ENCODE measurements at regions not wholly inside any gene's neighbourhood (a gene's known extent, or its start where the extent isn't known, plus 50 kb on each side); places are given as distances from the start of the nearest gene placed in this dataset.

- TF ChIP-seq AFF4 (CRISPR knock-in tag; IDR thresholded peaks at IDR 0.05) (no peak), ZNF142 (CRISPR knock-in tag; IDR thresholded peaks at IDR 0.05) (no peak)
These were observed 465.2 kb downstream of the CENPC start (continued) for GRCh38 chr4:67080046-67080557.

GRCh38 chr4:67071641-67072040 is 473.7 kb downstream of the CENPC start:
- ChIA-PET POLR2A (no interaction called here), CTCF (ENCODE audit: low intra/inter-chr PET ratio, low total read pairs) (no interaction called here)
- intact Hi-C loops (cut with micrococcal nuclease; ENCODE audit: unreplicated experiment) = no loop called here
- no peak overlapping the region for H2AFZ ChIP-seq (ENCODE audit: low read length)
- DNase-seq (ENCODE audit: low spot score) = no peak
- H3K4me2 ChIP-seq (ENCODE audit: low read depth, low read length) = no peak overlapping the region
- no peak overlapping the region for H3K4me3 ChIP-seq (replicated peaks in 1 of 3; ENCODE audit: insufficient read depth in 1 of 3, low read depth in 2 of 3, low read length in 3 of 3)
- H3K9ac ChIP-seq (ENCODE audit: insufficient read depth, low read depth, low read length) = no peak overlapping the region
- H3K79me2 ChIP-seq (ENCODE audit: insufficient read depth, low read length) = no peaks in the 10 kb centered on the region
- H3K9me3 ChIP-seq (ENCODE audit: low read length) = no peaks in the 10 kb centered on the region
- 31% methylated on average over 5 of the region's 5 CpGs for WGBS (ENCODE audit: low lambda C conversion rate)
- no peaks in the 10 kb centered on the region for H3K27me3 ChIP-seq (ENCODE audit: control insufficient read depth in 1 of 2, insufficient read depth in 2 of 2, low read length in 2 of 2)
- H3K36me3 ChIP-seq (replicated peaks in 1 of 2; ENCODE audit: control insufficient read depth in 1 of 2, insufficient read depth in 2 of 2, low read length in 2 of 2) = no peaks in the 10 kb centered on the region
- in situ Hi-C loops (cut with HindIII; ENCODE audit: extremely low pct_ligation_motif_present, low pct_unique_long_range_greater_than_20kb) = no loop called here
- no peak overlapping the region for H3K27ac ChIP-seq (ENCODE audit: extremely low read length, insufficient read depth, low read length)
- FAIRE-seq = no peak
- no peaks in the 10 kb centered on the region for H3K4me1 ChIP-seq (ENCODE audit: insufficient read depth, low read length)
- BruUV-seq (replicated peaks) = no TSS peak
- no peaks in the 10 kb centered on the region for H4K20me1 ChIP-seq (ENCODE audit: insufficient read depth, low read length)
- ATAC-seq = no peak
- TF ChIP-seq ZNF30 (CRISPR knock-in tag; IDR thresholded peaks at IDR 0.05) (no peak), NR1H2 (CRISPR knock-in tag; IDR thresholded peaks at IDR 0.05; ENCODE audit: borderline replicate concordance, low read depth) (no peak), ZNF282 (IDR thresholded peaks at IDR 0.05; ENCODE audit: partially characterized antibody) (no peak), DMAP1 (CRISPR knock-in tag; IDR thresholded peaks at IDR 0.05) (no peak), SNAPC4 (CRISPR knock-in tag; IDR thresholded peaks at IDR 0.05) (no peak), PHF5A (CRISPR knock-in tag; IDR thresholded peaks at IDR 0.05; ENCODE audit: low read depth, unreplicated experiment) (no peak), KDM4B (CRISPR knock-in tag; IDR thresholded peaks at IDR 0.05) (no peak)

Data from HepG2 (cell line).